MM.1S (cell line): ENCODE measurements at regions not wholly inside any gene's neighbourhood (a gene's known extent, or its start where the extent isn't known, plus 50 kb on each side); places are given as distances from the start of the nearest gene placed in this dataset.

Source experiments
- DNase-seq: peaks from one replicate; pipeline ENCODE4 v3.0.0-alpha.2; 2015
- H2AFZ ChIP-seq: fragments of 300-600 bp; sonication (generic); 2 replicates; pipeline ENCODE4 v1.6.0; 2016; ENCODE audit warnings: antibody characterized with exemption, low read length
- H3F3A ChIP-seq: fragments of 300-600 bp; sonication (generic); 2 replicates; pipeline ENCODE4 v1.6.1; 2016; ENCODE audit warnings: mild to moderate bottlenecking, antibody characterized with exemption, low read length, moderate library complexity, mixed read lengths; ENCODE audit not compliant: insufficient read depth
- H3K27ac ChIP-seq: fragments of 300-600 bp; sonication (generic); 2 replicates; pipeline ENCODE4 v1.5.1; 2016; ENCODE audit warnings: mild to moderate bottlenecking, low read length
- H3K27me3 ChIP-seq: fragments of 300-600 bp; sonication (generic); replicated peaks from 2 replicates; pipeline ENCODE4 v1.6.0; 2016; ENCODE audit warnings: low read length; ENCODE audit not compliant: insufficient read depth
- H3K36me3 ChIP-seq: fragments of 300-600 bp; sonication (generic); replicated peaks from 2 replicates; pipeline ENCODE4 v1.6.1; 2016; ENCODE audit warnings: mild to moderate bottlenecking, low read length, mixed read lengths; ENCODE audit not compliant: insufficient read depth
- H3K4me1 ChIP-seq: fragments of 300-600 bp; sonication (generic); 2 replicates; pipeline ENCODE4 v1.6.1; 2016; ENCODE audit warnings: low read length, mixed read lengths
- H3K4me2 ChIP-seq: fragments of 300-600 bp; sonication (generic); 2 replicates; pipeline ENCODE4 v1.6.0; 2016; ENCODE audit warnings: low read depth, low read length
- H3K4me3 ChIP-seq: fragments of 300-600 bp; sonication (generic); 2 replicates; pipeline ENCODE4 v1.5.1; 2016; ENCODE audit warnings: low read length, mixed read lengths
- H3K79me2 ChIP-seq: fragments of 300-600 bp; sonication (generic); 2 replicates; pipeline ENCODE4 v1.6.1; 2016; ENCODE audit warnings: mixed run types, low read length, mixed read lengths
- H3K9ac ChIP-seq: fragments of 300-600 bp; sonication (generic); 2 replicates; pipeline ENCODE4 v1.6.1; 2016; ENCODE audit warnings: low read length, mixed read lengths
- H3K9me2 ChIP-seq: fragments of 300-600 bp; sonication (generic); replicated peaks from 2 replicates; pipeline ENCODE4 v1.6.1; 2016; ENCODE audit warnings: mild to moderate bottlenecking, low read length, mixed read lengths; ENCODE audit not compliant: insufficient read depth
- H3K9me3 ChIP-seq: fragments of 300-600 bp; sonication (generic); replicated peaks from 2 replicates; pipeline ENCODE4 v1.6.1; 2016; ENCODE audit warnings: mild to moderate bottlenecking, low read length, mixed read lengths; ENCODE audit not compliant: insufficient read depth
- H4K20me1 ChIP-seq: fragments of 300-600 bp; sonication (generic); 2 replicates; pipeline ENCODE4 v1.6.1; 2016; ENCODE audit warnings: mild to moderate bottlenecking, low read length, moderate library complexity, mixed read lengths; ENCODE audit not compliant: insufficient read depth
- CTCF ChIP-seq: fragments of 300-600 bp; sonication (generic); IDR thresholded peaks from 2 replicates; pipeline ENCODE4 v1.5.1; 2016; ENCODE audit warnings: antibody characterized with exemption, low read length, mixed read lengths
- EZH2 ChIP-seq: fragments of 300-600 bp; sonication (generic); optimal IDR thresholded peaks from 2 replicates; pipeline ENCODE3; 2017; ENCODE audit warnings: low read depth, mild to moderate bottlenecking, antibody characterized with exemption, low read length, mixed read lengths
- EZH2phosphoT487 ChIP-seq: fragments of 300-600 bp; sonication (generic); IDR thresholded peaks from 2 replicates; pipeline ENCODE4 v1.6.1; 2018; ENCODE audit warnings: antibody characterized with exemption, low read length

GRCh38 chr6:48764286-48765044, 653.5 kb upstream of the PTCHD4 start:
- no peaks in the 10 kb centered on the region for H3K9me2 ChIP-seq
- no peaks in the 10 kb centered on the region for H3K36me3 ChIP-seq
- no peaks in the 10 kb centered on the region for H3K79me2 ChIP-seq
- H3F3A ChIP-seq = no peaks in the 10 kb centered on the region; the same call in 1 of the 2 replicates
- no peak overlapping the region for H3K9ac ChIP-seq
- no peaks in the 10 kb centered on the region for H3K9me3 ChIP-seq
- H3K27ac ChIP-seq = no peak overlapping the region
- H3K27me3 ChIP-seq = no peaks in the 10 kb centered on the region
- H3K4me3 ChIP-seq = no peak overlapping the region
- H2AFZ ChIP-seq = no peak overlapping the region
- H3K4me1 ChIP-seq = no peaks in the 10 kb centered on the region
- no peak for DNase-seq
- no peak overlapping the region for H3K4me2 ChIP-seq
- H4K20me1 ChIP-seq = no peaks in the 10 kb centered on the region
- no peak for TF ChIP-seq EZH2phosphoT487
- no peak for TF ChIP-seq CTCF
- TF ChIP-seq EZH2 = no peak

GRCh38 chr6:48757661-48758060, 646.7 kb upstream of the PTCHD4 start:
- Histone ChIP-seq H3K79me2 (no peaks in the 10 kb centered on the region), H3K9me3 (no peaks in the 10 kb centered on the region), H4K20me1 (no peaks in the 10 kb centered on the region), H3K4me1 (no peaks in the 10 kb centered on the region), H3F3A (no peaks in the 10 kb centered on the region), H3K4me2 (no peak overlapping the region), H3K27me3 (no peaks in the 10 kb centered on the region), H3K9ac (no peak overlapping the region), H3K36me3 (no peaks in the 10 kb centered on the region), H3K4me3 (no peak overlapping the region), H3K27ac (no peak overlapping the region), H2AFZ (no peak overlapping the region), H3K9me2 (no peaks in the 10 kb centered on the region)
- no peak for DNase-seq
- TF ChIP-seq EZH2phosphoT487 (no peak), CTCF (no peak), EZH2 (no peak)

- Histone ChIP-seq H3K9ac (no peak overlapping the region), H3K27ac (no peak overlapping the region), H3K79me2 (no peaks in the 10 kb centered on the region), H3F3A (no peaks in the 10 kb centered on the region), H4K20me1 (no peaks in the 10 kb centered on the region), H3K4me2 (no peak overlapping the region), H3K36me3 (no peaks in the 10 kb centered on the region), H3K27me3 (no peaks in the 10 kb centered on the region), H2AFZ (no peak overlapping the region), H3K9me3 (no peaks in the 10 kb centered on the region), H3K4me3 (no peak overlapping the region), H3K4me1 (no peaks in the 10 kb centered on the region), H3K9me2 (no peaks in the 10 kb centered on the region)
- TF ChIP-seq CTCF = no peak
- no peak for TF ChIP-seq EZH2
- no peak for TF ChIP-seq EZH2phosphoT487
- DNase-seq = no peak
These were observed 644.3 kb upstream of the PTCHD4 start for GRCh38 chr6:48755315-48755714.
